ENCODE measurements at regions not wholly inside any gene's neighbourhood (a gene's known extent, or its start where the extent isn't known, plus 50 kb on each side); places are given as distances from the start of the nearest gene placed in this dataset.

- TF ChIP-seq CTCF (conservative IDR thresholded peaks at IDR 0.05) = no peak
- TF ChIP-seq EZH2 (IDR thresholded peaks at IDR 0.05; ENCODE audit: low read depth) = no peak
Measured at GRCh38 chr3:181855825-181856224, 144.1 kb downstream of the SOX2 start.

Measured in PC-9 (cell line).